Keratinocyte (primary cell): ENCODE measurements at regions not wholly inside any gene's neighbourhood (a gene's known extent, or its start where the extent isn't known, plus 50 kb on each side); places are given as distances from the start of the nearest gene placed in this dataset.

Source experiments
- DNase-seq: peaks from one replicate; pipeline ENCODE4 v3.0.0-alpha.2; 2011; ENCODE audit warnings: low read depth, missing footprints, low spot score
- FAIRE-seq: peaks from 2 replicates; lab custom pipeline; 2011; peaks lifted over from hg19 to GRCh38; lab: Jason Lieb, UNC
- H2AFZ ChIP-seq: 2 replicates; pipeline ENCODE4 v1.6.0; 2012; ENCODE audit warnings: low read length, control low read depth, inconsistent platforms; ENCODE audit not compliant: control insufficient read depth
- H3K27ac ChIP-seq: 2 replicates; pipeline ENCODE4 v1.5.1; 2011; ENCODE audit warnings: low read length; ENCODE audit not compliant: control insufficient read depth, insufficient read depth
- H3K27me3 ChIP-seq: 3 replicates; pipeline ENCODE4 v1.6.0; 2011; ENCODE audit warnings: low read length; ENCODE audit not compliant: control insufficient read depth, insufficient read depth; ENCODE audit errors: extremely low read depth
- H3K36me3 ChIP-seq, 2 experiments: 2 replicates in 1 of 2; 3 replicates in 1 of 2; pipeline ENCODE4 v1.5.1; 2011; ENCODE audit warnings: low read length in 2 of 2, mild to moderate bottlenecking in 1 of 2; ENCODE audit not compliant: control insufficient read depth in 2 of 2, insufficient read depth in 2 of 2; ENCODE audit errors: extremely low read depth in 1 of 2
- H3K4me1 ChIP-seq: 3 replicates; pipeline ENCODE4 v1.5.1; 2011; ENCODE audit warnings: low read length; ENCODE audit not compliant: control insufficient read depth, insufficient read depth; ENCODE audit errors: extremely low read depth
- H3K4me2 ChIP-seq: 3 replicates; pipeline ENCODE4 v1.6.0; 2011; ENCODE audit warnings: low read depth, low read length; ENCODE audit not compliant: control insufficient read depth, insufficient read depth; ENCODE audit errors: extremely low read depth
- H3K4me3 ChIP-seq, 3 experiments: fragments of 200-600 bp in 1 of 3; sonication (generic) in 1 of 3; 2 replicates in 2 of 3; 3 replicates in 1 of 3; pipeline ENCODE4 v1.5.1; 2011 to 2016; ENCODE audit warnings: low read length in 3 of 3, mild to moderate bottlenecking in 3 of 3, control low read depth in 2 of 3, inconsistent platforms in 1 of 3, low read depth in 1 of 3, mixed read lengths in 1 of 3, mixed run types in 1 of 3, moderate library complexity in 1 of 3; ENCODE audit not compliant: control insufficient read depth in 2 of 3, insufficient read depth in 2 of 3; ENCODE audit errors: extremely low read depth in 1 of 3
- H3K79me2 ChIP-seq: 2 replicates; pipeline ENCODE4 v1.6.0; 2012; ENCODE audit warnings: low read length; ENCODE audit not compliant: control insufficient read depth, insufficient read depth
- H3K9ac ChIP-seq: 3 replicates; pipeline ENCODE4 v1.6.0; 2011; ENCODE audit warnings: low read length; ENCODE audit not compliant: control insufficient read depth, insufficient read depth; ENCODE audit errors: extremely low read depth
- H3K9me1 ChIP-seq: 3 replicates; pipeline ENCODE4 v1.6.0; 2011; ENCODE audit warnings: low read length; ENCODE audit not compliant: control insufficient read depth, insufficient read depth; ENCODE audit errors: extremely low read depth
- H3K9me3 ChIP-seq: 2 replicates; pipeline ENCODE4 v1.5.1; 2012; ENCODE audit warnings: low read depth, low read length; ENCODE audit not compliant: control insufficient read depth
- H4K20me1 ChIP-seq: 3 replicates; pipeline ENCODE4 v1.6.0; 2011; ENCODE audit warnings: low read length; ENCODE audit not compliant: control insufficient read depth, insufficient read depth; ENCODE audit errors: extremely low read depth
- CTCF ChIP-seq, 3 experiments: IDR thresholded peaks in 1 of 3; conservative IDR thresholded peaks in 1 of 3; optimal IDR thresholded peaks in 1 of 3; 2 replicates in 2 of 3; 3 replicates in 1 of 3; pipeline versions ENCODE3 to v1.5.1; 2011; ENCODE audit warnings: low read length in 3 of 3, mild to moderate bottlenecking in 3 of 3, moderate library complexity in 2 of 3, control low read depth in 1 of 3, inconsistent platforms in 1 of 3; ENCODE audit not compliant: insufficient read depth in 2 of 3; ENCODE audit errors: extremely low read depth in 1 of 3
- EZH2 ChIP-seq: IDR thresholded peaks from one replicate; pipeline ENCODE4 v1.6.1; 2012; ENCODE audit warnings: inconsistent platforms, mild to moderate bottlenecking, low read length, moderate library complexity
- dilution Hi-C: fragments of 300-500 bp; cut with MboI; formaldehyde crosslinking; loops from one replicate; pipeline ENCODE4 v1.7.0; 2020; ENCODE audit warnings: low sequenced_read_pairs; ENCODE audit not compliant: extremely low pct_ligation_motif_present

GRCh38 chrX:120755066-120755846 is 120.4 kb downstream of the CT47B1 start:
- no peak overlapping the region for H3K27ac ChIP-seq
- no peaks in the 10 kb centered on the region for H4K20me1 ChIP-seq
- no peak for FAIRE-seq
- no peaks in the 10 kb centered on the region for H3K4me1 ChIP-seq
- no peaks in the 10 kb centered on the region for H3K79me2 ChIP-seq
- H3K4me3 ChIP-seq: no peak overlapping the region
- H3K9ac ChIP-seq: no peak overlapping the region
- H3K36me3 ChIP-seq: no peaks in the 10 kb centered on the region
- H3K9me3 ChIP-seq: no peaks in the 10 kb centered on the region
- no peak overlapping the region for H2AFZ ChIP-seq
- H3K9me1 ChIP-seq: no peaks in the 10 kb centered on the region
- TF ChIP-seq EZH2 (no peak), CTCF (optimal IDR thresholded peaks at IDR 0.05 in 1 of 3, IDR thresholded peaks at IDR 0.05 in 1 of 3, conservative IDR thresholded peaks at IDR 0.05 in 1 of 3; ENCODE audit: extremely low read depth in 1 of 3, insufficient read depth in 2 of 3, low read length in 3 of 3) (no peak)
- DNase-seq: no peak
- dilution Hi-C loops: no loop called here
- H3K27me3 ChIP-seq: no peaks in the 10 kb centered on the region
- no peak overlapping the region for H3K4me2 ChIP-seq

GRCh38 chrX:120753413-120754251 is 122.0 kb downstream of the CT47B1 start:
- dilution Hi-C loops: no loop called here
- Histone ChIP-seq H4K20me1 (no peaks in the 10 kb centered on the region), H3K4me1 (no peaks in the 10 kb centered on the region), H3K36me3 (no peaks in the 10 kb centered on the region), H3K27me3 (no peaks in the 10 kb centered on the region), H3K4me2 (no peak overlapping the region), H3K9me1 (no peaks in the 10 kb centered on the region), H3K9ac (no peak overlapping the region), H3K27ac (no peak overlapping the region), H3K9me3 (no peaks in the 10 kb centered on the region), H2AFZ (no peak overlapping the region), H3K4me3 (no peak overlapping the region), H3K79me2 (no peaks in the 10 kb centered on the region)
- DNase-seq (no peak), FAIRE-seq (no peak)
- no peak for TF ChIP-seq EZH2
- TF ChIP-seq CTCF (optimal IDR thresholded peaks at IDR 0.05 in 1 of 3, IDR thresholded peaks at IDR 0.05 in 1 of 3, conservative IDR thresholded peaks at IDR 0.05 in 1 of 3; ENCODE audit: extremely low read depth in 1 of 3, insufficient read depth in 2 of 3, low read length in 3 of 3): no peak
